Stimulated activated naive CD8-positive, alpha-beta T cell treated with anti-CD3 and anti-CD28 coated beads, Interleukin-15, Interleukin-2, amounts not matched to agents 100 U/mL and 50 U/mL, for 24 hours (primary cell): ENCODE measurements at regions not wholly inside any gene's neighbourhood (a gene's known extent, or its start where the extent isn't known, plus 50 kb on each side); places are given as distances from the start of the nearest gene placed in this dataset.
"Not testable (repeated sequence)": the region's sequence is repeated elsewhere in the genome, so short reads cannot be mapped to it uniquely, and the experiment has no call there.

Source experiments
- ATAC-seq: fragments of 150-1000 bp; cut with Tn5 transposase; one replicate; pipeline ENCODE4 v1.10.0; 2021
- DNase-seq: peaks from one replicate; pipeline ENCODE4 v3.0.0; 2021

- ATAC-seq (no peak), DNase-seq (no peak)
Measured at GRCh38 chr1:99361406-99361805, 97.1 kb downstream of the PLPPR4 start.

GRCh38 chr1:99363531-99363930 lies 99.2 kb downstream of the PLPPR4 start:
- ATAC-seq (no peak), DNase-seq (no peak)

- DNase-seq: no peak
Measured at GRCh38 chr1:99365141-99365540, 100.8 kb downstream of the PLPPR4 start.

GRCh38 chr1:99365545-99365944 lies 101.3 kb downstream of the PLPPR4 start:
- ATAC-seq (no peak), DNase-seq (no peak)

More at GRCh38 chr1:99365141-99365540, 100.8 kb downstream of the PLPPR4 start:
- ATAC-seq: no peak

GRCh38 chr1:99369154-99369553 lies 104.9 kb downstream of the PLPPR4 start:
- no peak for DNase-seq
- no peak for ATAC-seq

GRCh38 chr1:99370476-99370875 lies 106.2 kb downstream of the PLPPR4 start:
- no peak for ATAC-seq
- no peak for DNase-seq

GRCh38 chr1:99371413-99371812 lies 107.1 kb downstream of the PLPPR4 start:
- DNase-seq: no peak

GRCh38 chr1:99374109-99374508 lies 109.8 kb downstream of the PLPPR4 start:
- DNase-seq (no peak), ATAC-seq (no peak)

More at GRCh38 chr1:99371413-99371812, 107.1 kb downstream of the PLPPR4 start:
- ATAC-seq: no peak

- DNase-seq, ATAC-seq: not testable (repeated sequence)
Measured at GRCh38 chr1:99374693-99375092, 110.4 kb downstream of the PLPPR4 start.

GRCh38 chr1:99384021-99384420 lies 119.7 kb downstream of the PLPPR4 start:
- DNase-seq: no peak
- ATAC-seq: no peak

- no peak for DNase-seq
- ATAC-seq: no peak
Measured at GRCh38 chr1:99385852-99386251, 121.6 kb downstream of the PLPPR4 start.

GRCh38 chr1:99396389-99396788 lies 132.1 kb downstream of the PLPPR4 start:
- ATAC-seq (no peak), DNase-seq (no peak)

GRCh38 chr1:99397029-99397428 lies 132.7 kb downstream of the PLPPR4 start:
- ATAC-seq (no peak), DNase-seq (no peak)

- ATAC-seq (no peak), DNase-seq (no peak)
Measured at GRCh38 chr1:99397863-99398262, 133.6 kb downstream of the PLPPR4 start.

- not testable (repeated sequence) for ATAC-seq, DNase-seq
Measured at GRCh38 chr1:99401556-99401955, 137.3 kb downstream of the PLPPR4 start.

- ATAC-seq, DNase-seq: not testable (repeated sequence)
Measured at GRCh38 chr1:99404399-99404798, 140.1 kb downstream of the PLPPR4 start.

GRCh38 chr1:99405325-99405724 lies 141.0 kb downstream of the PLPPR4 start:
- DNase-seq, ATAC-seq: not testable (repeated sequence)

GRCh38 chr1:99407018-99407417 lies 142.7 kb downstream of the PLPPR4 start:
- ATAC-seq (no peak), DNase-seq (no peak)

- no peak for DNase-seq
- no peak for ATAC-seq
Measured at GRCh38 chr1:99424087-99424486, 159.8 kb downstream of the PLPPR4 start.

GRCh38 chr1:99429754-99430153 lies 165.5 kb downstream of the PLPPR4 start:
- ATAC-seq (no peak), DNase-seq (no peak)

- DNase-seq: no peak
- no peak for ATAC-seq
Measured at GRCh38 chr1:99438656-99439230, 174.5 kb downstream of the PLPPR4 start.

GRCh38 chr1:99439433-99440075 lies 175.3 kb downstream of the PLPPR4 start:
- no peak for ATAC-seq
- DNase-seq: no peak

GRCh38 chr1:99441299-99442095 lies 177.2 kb downstream of the PLPPR4 start:
- ATAC-seq (peak; percentile 85), DNase-seq (peak; percentile 5)
